ENCODE measurements at regions not wholly inside any gene's neighbourhood (a gene's known extent, or its start where the extent isn't known, plus 50 kb on each side); places are given as distances from the start of the nearest gene placed in this dataset.

- Histone ChIP-seq H3K4me2 (ENCODE audit: insufficient read depth, low read length) (no peak overlapping the region), H3K27me3 (ENCODE audit: control insufficient read depth in 2 of 2, insufficient read depth in 2 of 2, low read length in 2 of 2) (no peaks in the 10 kb centered on the region), H3K9me3 (replicated peaks; ENCODE audit: control insufficient read depth, insufficient read depth, low read depth, low read length) (peaks cover 2% of the 10 kb centered on the region), H4K20me1 (replicated peaks; ENCODE audit: control insufficient read depth, insufficient read depth, low read length) (no peaks in the 10 kb centered on the region), H3K27ac (ENCODE audit: extremely low read depth, low read depth, low read length) (no peak overlapping the region), H2AFZ (ENCODE audit: low read depth, low read length) (no peak overlapping the region), H3K4me3 (no peak overlapping the region), H3K9ac (ENCODE audit: insufficient read depth in 1 of 2, low read depth in 2 of 2, low read length in 2 of 2) (no peak overlapping the region), H3K36me3 (ENCODE audit: control insufficient read depth, insufficient read depth, low read length) (no peaks in the 10 kb centered on the region), H3K79me2 (ENCODE audit: control insufficient read depth, insufficient read depth, low read length) (no peaks in the 10 kb centered on the region), H3K9me1 (ENCODE audit: control insufficient read depth, insufficient read depth, low read length) (no peaks in the 10 kb centered on the region), H3K4me1 (replicated peaks in 1 of 2; ENCODE audit: control insufficient read depth in 2 of 2, insufficient read depth in 2 of 2, low read length in 2 of 2) (no peaks in the 10 kb centered on the region)
- BruUV-seq (replicated peaks): no TSS peak
- WGBS (ENCODE audit: insufficient coverage, low coverage, missing lambda C conversion rate): 0% methylated on average over 3 of the region's 3 CpGs
- DNase-seq (ENCODE audit: extremely low read depth in 1 of 4, low spot score in 3 of 4): no peak
- POLR2A ChIA-PET: no interaction called here
- no peak for FAIRE-seq
- in situ Hi-C loops (cut with MboI): no loop called here
- no peak for ATAC-seq
- CTCF ChIA-PET (ENCODE audit: low intra/inter-chr PET ratio): no interaction called here
- intact Hi-C loops (cut with micrococcal nuclease): no loop called here
- TF ChIP-seq DPF2 (IDR thresholded peaks at IDR 0.05): no peak
- no peak for TF ChIP-seq MGA (IDR thresholded peaks at IDR 0.05)
- TF ChIP-seq CBX1 (IDR thresholded peaks at IDR 0.05; ENCODE audit: low read depth): no peak
- TF ChIP-seq RHOXF2B (CRISPR knock-in tag; conservative IDR thresholded peaks at IDR 0.05): no peak
- no peak for TF ChIP-seq BRF2 (IDR thresholded peaks at IDR 0.05; ENCODE audit: borderline replicate concordance, insufficient read depth, insufficient read length)
- no peak for TF ChIP-seq ZNF561 (CRISPR knock-in tag; conservative IDR thresholded peaks at IDR 0.05)
- TF ChIP-seq XRCC3 (IDR thresholded peaks at IDR 0.05): no peak
- no peak for TF ChIP-seq ZNF740 (CRISPR knock-in tag; IDR thresholded peaks at IDR 0.05)
- no peak for TF ChIP-seq ZNF740 (tag; IDR thresholded peaks at IDR 0.05)
- no peak for TF ChIP-seq NR1H2 (CRISPR knock-in tag; IDR thresholded peaks at IDR 0.05)
- TF ChIP-seq CREM (IDR thresholded peaks at IDR 0.05; ENCODE audit: low read depth): no peak
These were observed 1076.2 kb downstream of the C4orf33 start for GRCh38 chr4:130172156-130172555.
